A549 (cell line): ENCODE measurements at regions not wholly inside any gene's neighbourhood (a gene's known extent, or its start where the extent isn't known, plus 50 kb on each side); places are given as distances from the start of the nearest gene placed in this dataset.

ENCODE experiments used
- FOSL2 ChIP-seq, 2 experiments: fragments of 450-650 bp in 1 of 2; fragments of >200 bp in 1 of 2; sonication (Bioruptor Twin) in 1 of 2; formaldehyde crosslinking; IDR thresholded peaks; 2 replicates each; pipeline versions ENCODE4 v1.5.0 to v1.6.1; 2016 to 2020; ENCODE audit warnings: mild to moderate bottlenecking in 1 of 2, moderate library complexity in 1 of 2
- HOXB5 ChIP-seq: fragments of 250-450 bp; sonication (Bioruptor Pico); IDR thresholded peaks from 2 replicates; pipeline ENCODE4 v1.5.0; 2020; ENCODE audit warnings: mild to moderate bottlenecking, moderate library complexity
- NR3C1 ChIP-seq: fragments of >200 bp; sonication (Bioruptor Twin); formaldehyde crosslinking; IDR thresholded peaks from 3 replicates; pipeline ENCODE4 v1.6.1; 2017
- PHF8 ChIP-seq: fragments of 200-600 bp; sonication (generic); IDR thresholded peaks from 2 replicates; pipeline ENCODE4 v1.6.1; 2016; ENCODE audit warnings: low read depth, mild to moderate bottlenecking, antibody characterized with exemption, moderate library complexity, borderline replicate concordance

- no peak for TF ChIP-seq FOSL2 (IDR thresholded peaks at IDR 0.05)
- TF ChIP-seq FOSL2 (CRISPR knock-in tag; IDR thresholded peaks at IDR 0.05) = no peak
- no peak for TF ChIP-seq HOXB5 (CRISPR knock-in tag)
- TF ChIP-seq NR3C1 = no peak
- no peak for TF ChIP-seq PHF8
These were observed 59.7 kb downstream of the GPR6 start for GRCh38 chr6:110037726-110038295.
